ENCODE measurements at regions not wholly inside any gene's neighbourhood (a gene's known extent, or its start where the extent isn't known, plus 50 kb on each side); places are given as distances from the start of the nearest gene placed in this dataset.

- TF ChIP-seq CTCF (conservative IDR thresholded peaks at IDR 0.05; ENCODE audit: low read length): no peak
- no peak for TF ChIP-seq EZH2phosphoT487 (IDR thresholded peaks at IDR 0.05; ENCODE audit: borderline replicate concordance)
These were observed 115.8 kb downstream of the DRD1 start for GRCh38 chr5:175328176-175328575.
